ENCODE measurements at regions not wholly inside any gene's neighbourhood (a gene's known extent, or its start where the extent isn't known, plus 50 kb on each side); places are given as distances from the start of the nearest gene placed in this dataset.

DNA sequence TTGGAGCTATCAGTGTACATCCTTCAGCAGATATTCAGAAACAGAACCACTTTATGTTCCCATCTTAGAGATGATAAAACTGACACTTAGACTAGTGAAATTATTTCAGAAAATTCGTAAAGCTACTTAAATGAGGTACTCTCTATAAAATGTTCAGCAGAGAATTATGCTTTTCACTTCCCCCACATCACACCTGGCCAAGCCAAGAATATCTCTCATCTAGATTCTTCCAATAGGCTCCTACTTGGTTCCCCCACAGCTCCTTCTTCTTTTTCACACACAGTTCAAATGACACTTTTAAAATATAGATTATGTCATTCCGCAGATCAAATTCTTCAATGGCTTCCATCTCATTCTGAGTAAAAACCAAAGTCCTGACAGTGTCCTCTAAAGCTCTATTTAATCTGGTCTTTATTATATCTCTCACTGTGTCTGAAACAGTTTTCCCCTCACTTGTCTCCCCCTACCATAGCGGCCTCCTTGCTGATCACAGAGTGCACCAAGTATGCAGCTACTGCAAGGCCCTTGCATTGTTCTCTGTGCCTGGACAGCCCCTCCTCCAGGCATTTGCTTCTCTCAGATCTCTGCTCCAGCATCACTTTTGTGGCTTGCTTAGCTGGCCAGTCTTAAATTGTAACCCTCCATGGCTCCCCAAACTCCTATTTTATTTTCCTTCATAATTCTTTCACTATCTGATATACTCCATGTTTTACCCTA is 736.8 kb upstream of the USP15 start:
- TF ChIP-seq, protein P1, sequence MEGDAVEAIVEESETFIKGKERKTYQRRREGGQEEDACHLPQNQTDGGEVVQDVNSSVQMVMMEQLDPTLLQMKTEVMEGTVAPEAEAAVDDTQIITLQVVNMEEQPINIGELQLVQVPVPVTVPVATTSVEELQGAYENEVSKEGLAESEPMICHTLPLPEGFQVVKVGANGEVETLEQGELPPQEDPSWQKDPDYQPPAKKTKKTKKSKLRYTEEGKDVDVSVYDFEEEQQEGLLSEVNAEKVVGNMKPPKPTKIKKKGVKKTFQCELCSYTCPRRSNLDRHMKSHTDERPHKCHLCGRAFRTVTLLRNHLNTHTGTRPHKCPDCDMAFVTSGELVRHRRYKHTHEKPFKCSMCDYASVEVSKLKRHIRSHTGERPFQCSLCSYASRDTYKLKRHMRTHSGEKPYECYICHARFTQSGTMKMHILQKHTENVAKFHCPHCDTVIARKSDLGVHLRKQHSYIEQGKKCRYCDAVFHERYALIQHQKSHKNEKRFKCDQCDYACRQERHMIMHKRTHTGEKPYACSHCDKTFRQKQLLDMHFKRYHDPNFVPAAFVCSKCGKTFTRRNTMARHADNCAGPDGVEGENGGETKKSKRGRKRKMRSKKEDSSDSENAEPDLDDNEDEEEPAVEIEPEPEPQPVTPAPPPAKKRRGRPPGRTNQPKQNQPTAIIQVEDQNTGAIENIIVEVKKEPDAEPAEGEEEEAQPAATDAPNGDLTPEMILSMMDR (IDR thresholded peaks at IDR 0.05; ENCODE audit: low read depth, low read length, missing input control): no peak
- TF ChIP-seq TAF1 (conservative IDR thresholded peaks at IDR 0.05): no peak
- TF ChIP-seq, protein P2, sequence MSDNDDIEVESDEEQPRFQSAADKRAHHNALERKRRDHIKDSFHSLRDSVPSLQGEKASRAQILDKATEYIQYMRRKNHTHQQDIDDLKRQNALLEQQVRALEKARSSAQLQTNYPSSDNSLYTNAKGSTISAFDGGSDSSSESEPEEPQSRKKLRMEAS (IDR thresholded peaks at IDR 0.05): no peak
